Heart right ventricle (tissue), 16 donors: ENCODE measurements at regions not wholly inside any gene's neighbourhood (a gene's known extent, or its start where the extent isn't known, plus 50 kb on each side); places are given as distances from the start of the nearest gene placed in this dataset.

Experiments used
- ATAC-seq, 8 donors: fragments of 200-7000 bp; cut with Tn5 transposase; one replicate each; pipeline ENCODE4 v1.9.1; 2020; ENCODE audit warnings: mild to moderate bottlenecking in 8 of 8, moderate library complexity in 8 of 8, moderate number of reproducible peaks in 1 of 8
- DNase-seq, 2 donors: peaks; one replicate each; pipeline ENCODE4 v3.0.0-alpha.2; 2020
- H3K27ac ChIP-seq, 10 donors: fragments of 200-600 bp; sonication (generic) in 2 of 10; one replicate each; pipeline versions ENCODE4 v1.5.0 to v1.8.0; 2020 to 2022; ENCODE audit warnings: mild to moderate bottlenecking in 3 of 10
- H3K27me3 ChIP-seq, 7 donors: fragments of 200-600 bp; one replicate each; pipeline ENCODE4 v1.8.0; 2021 to 2022; ENCODE audit warnings: mild to moderate bottlenecking in 2 of 7
- H3K36me3 ChIP-seq, 9 donors: fragments of 200-600 bp; sonication (generic) in 1 of 9; one replicate each; pipeline versions ENCODE4 v1.5.0 to v1.8.0; 2020 to 2022; ENCODE audit warnings: mild to moderate bottlenecking in 2 of 9
- H3K4me1 ChIP-seq, 9 donors: fragments of 200-600 bp; sonication (generic) in 1 of 9; one replicate each; pipeline versions ENCODE4 v1.5.0 to v1.8.0; 2020 to 2022; ENCODE audit warnings: mild to moderate bottlenecking in 4 of 9
- H3K4me3 ChIP-seq, 10 donors: fragments of 200-600 bp; sonication (generic) in 2 of 10; one replicate each; pipeline versions ENCODE4 v1.5.0 to v1.8.0; 2020 to 2022; ENCODE audit warnings: mild to moderate bottlenecking in 7 of 10, moderate library complexity in 2 of 10
- H3K9me3 ChIP-seq, 11 donors: fragments of 200-600 bp in 10 of 11; sonication (generic) in 2 of 11; one replicate each; pipeline versions ENCODE4 v1.5.0 to v1.8.0; 2013 to 2022; ENCODE audit warnings: mild to moderate bottlenecking in 2 of 11, control low read depth in 1 of 11, moderate library complexity in 1 of 11
- WGBS, 2 donors: extraction: QIAGEN DNeasy Blood & Tissue Kit; methylation state at CpG; one replicate each; pipeline ENCODE4 v1.1.7; 2013; ENCODE audit warnings: inconsistent platforms in 1 of 2; 5-methylcytosine and 5-hydroxymethylcytosine counted together
- intact Hi-C, 10 donors: fragments of 100-400 bp; cut with DNase I; formaldehyde crosslinking; loops; one replicate each; pipeline versions ENCODE4 v1.11.1 to v1.14.2; 2022
- TF ChIP-seq, protein P1 (sequence below), 9 donors: fragments of 200-600 bp; sonication (generic) in 2 of 9; IDR thresholded peaks; one replicate each; pipeline versions ENCODE4 v1.5.0 to v1.8.0; 2021 to 2022; ENCODE audit warnings: antibody characterized with exemption in 9 of 9, mild to moderate bottlenecking in 5 of 9, moderate library complexity in 1 of 9
- donor health status: Arrhythmogenic right ventricular cardiomyopathy.
- donor health status: ischemic (EF 13 %, LVEDD 7.1; RV severe dilation, severe dysfunction).
- donor health status: healthy with polysubstance abuse.
- donor health status: DM: no; HTN: yes; CAD: no.
- donor health status: DM: no; HTN: no; CAD: no.
- donor health status: ischemic (EF 25% LVEDD 6.9; RV normal size, moderate dysfunction).
- donor health status: ischemic (EF 25% LVEDD 5.7; RV mildly dilated, moderate dysfunction).
- donor health status: healthy.
- donor health status: DM: yes; HTN: yes; CAD: no.
- donor health status: Ischemic cardiomyopathy.
- donor health status: ischemic (EF 35%, LVEDD 5.7; RV mildly dilated, moderate dysfunction).
- donor health status: nonischemic (EF 11% LVEDD 7.7; RV severe dilation, severe dysfunction).
- donor health status: DM: yes; HTN: yes; CAD: no.
- donor health status: PGD.
- donor health status: ischemic (EF 29% LVEDD 5.4; RV normal size, mild dysfunction).
- donor health status: nonischemic (EF 23%, LVEDD 6.1; RV moderate dilation, normal function).

- Histone ChIP-seq H3K9me3 (no peaks in the 10 kb centered on the region), H3K27ac (no peak overlapping the region), H3K36me3 (no peaks in the 10 kb centered on the region), H3K27me3 (no peaks in the 10 kb centered on the region), H3K4me1 (no peaks in the 10 kb centered on the region), H3K4me3 (no peak overlapping the region)
- no peak for ATAC-seq
- 60% methylated on average over 7 of the region's 7 CpGs for WGBS, 2 donors
- no peak for DNase-seq
- intact Hi-C loops, result no loop called here
- TF ChIP-seq, protein P1, sequence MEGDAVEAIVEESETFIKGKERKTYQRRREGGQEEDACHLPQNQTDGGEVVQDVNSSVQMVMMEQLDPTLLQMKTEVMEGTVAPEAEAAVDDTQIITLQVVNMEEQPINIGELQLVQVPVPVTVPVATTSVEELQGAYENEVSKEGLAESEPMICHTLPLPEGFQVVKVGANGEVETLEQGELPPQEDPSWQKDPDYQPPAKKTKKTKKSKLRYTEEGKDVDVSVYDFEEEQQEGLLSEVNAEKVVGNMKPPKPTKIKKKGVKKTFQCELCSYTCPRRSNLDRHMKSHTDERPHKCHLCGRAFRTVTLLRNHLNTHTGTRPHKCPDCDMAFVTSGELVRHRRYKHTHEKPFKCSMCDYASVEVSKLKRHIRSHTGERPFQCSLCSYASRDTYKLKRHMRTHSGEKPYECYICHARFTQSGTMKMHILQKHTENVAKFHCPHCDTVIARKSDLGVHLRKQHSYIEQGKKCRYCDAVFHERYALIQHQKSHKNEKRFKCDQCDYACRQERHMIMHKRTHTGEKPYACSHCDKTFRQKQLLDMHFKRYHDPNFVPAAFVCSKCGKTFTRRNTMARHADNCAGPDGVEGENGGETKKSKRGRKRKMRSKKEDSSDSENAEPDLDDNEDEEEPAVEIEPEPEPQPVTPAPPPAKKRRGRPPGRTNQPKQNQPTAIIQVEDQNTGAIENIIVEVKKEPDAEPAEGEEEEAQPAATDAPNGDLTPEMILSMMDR (IDR thresholded peaks at IDR 0.05), result no peak
Measured at GRCh38 chr11:83403691-83404389, 117.7 kb upstream of the CCDC90B start.

DNA sequence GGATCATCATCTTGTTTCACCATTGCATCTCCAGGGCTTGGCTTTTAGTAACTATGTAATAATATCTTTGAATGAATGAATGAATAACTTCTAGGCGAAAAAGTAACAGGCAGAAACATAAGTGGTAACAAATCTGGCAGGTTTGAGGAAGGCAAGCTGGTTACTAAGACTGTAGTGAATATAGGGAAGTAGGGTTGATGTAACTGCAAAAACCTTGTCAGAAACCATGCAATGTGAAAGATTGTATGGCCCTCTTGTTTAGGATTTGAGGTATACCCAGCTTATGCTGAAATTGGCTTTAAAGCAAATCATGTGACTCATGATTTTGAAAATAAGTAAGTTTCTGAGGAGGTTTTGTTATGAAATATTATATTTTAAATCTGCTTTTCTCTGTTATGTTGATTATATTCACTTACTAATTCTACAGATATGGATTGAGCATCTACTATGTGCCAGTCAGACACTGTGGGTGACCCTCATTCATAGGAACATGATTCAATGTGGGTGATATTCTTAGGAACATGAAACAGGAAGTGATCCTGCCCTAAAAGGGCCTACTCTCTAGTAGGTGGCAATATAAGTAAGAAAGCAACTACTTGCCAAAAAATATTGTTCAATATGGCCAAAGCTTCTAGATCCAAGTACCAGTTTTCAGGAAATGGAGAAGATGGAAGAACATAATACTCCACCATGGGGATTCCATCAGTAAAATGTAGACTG lies 115.5 kb upstream of the CCDC90B start:
- ATAC-seq, result no peak
- WGBS, 2 donors, result 67 to 82% methylated on average over 1 of the region's 1 CpG
- Histone ChIP-seq H3K27me3 (no peaks in the 10 kb centered on the region), H3K4me1 (no peaks in the 10 kb centered on the region), H3K36me3 (no peaks in the 10 kb centered on the region), H3K9me3 (no peaks in the 10 kb centered on the region), H3K4me3 (no peak overlapping the region), H3K27ac (no peak overlapping the region)
- intact Hi-C loops, result no loop called here
- DNase-seq, result no peak
- TF ChIP-seq, protein P1 (IDR thresholded peaks at IDR 0.05), result no peak

GRCh38 chr11:83394331-83394730 lies 108.2 kb upstream of the CCDC90B start:
- intact Hi-C loops, result no loop called here
- WGBS, 2 donors, result 73 to 83% methylated on average over 1 of the region's 1 CpG
- Histone ChIP-seq H3K4me3 (no peak overlapping the region), H3K36me3 (no peaks in the 10 kb centered on the region), H3K4me1 (no peaks in the 10 kb centered on the region), H3K9me3 (peaks cover 0 to 10% (median 0%) of the 10 kb centered on the region in 11 donors), H3K27ac (no peak overlapping the region), H3K27me3 (no peaks in the 10 kb centered on the region)
- TF ChIP-seq, protein P1 (IDR thresholded peaks at IDR 0.05), result no peak
- DNase-seq, result no peak
- ATAC-seq, result no peak

DNA sequence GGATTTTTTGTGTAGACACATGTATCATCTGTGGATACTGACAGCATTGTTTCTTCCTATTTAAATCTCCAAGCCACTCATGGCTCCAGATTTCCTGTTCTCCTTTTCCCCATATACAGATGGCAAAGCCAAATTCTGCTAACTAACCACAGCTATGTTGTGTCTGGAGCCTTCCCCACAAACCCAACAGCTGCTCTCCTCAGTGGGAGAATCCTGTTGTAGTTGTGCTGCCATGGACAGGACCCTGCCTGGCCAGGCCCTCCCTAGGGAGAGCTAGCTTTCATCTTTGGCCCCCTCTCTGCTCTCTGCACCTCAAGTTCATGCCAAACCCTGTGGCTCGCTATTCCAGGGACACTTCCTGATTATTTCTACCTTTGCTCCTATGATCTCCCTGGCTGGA lies 106.4 kb upstream of the CCDC90B start:
- WGBS, 2 donors, result 77% methylated on average over 1 of the region's 1 CpG
- no peak for DNase-seq
- no peak overlapping the region for H3K27ac ChIP-seq
- ATAC-seq, result no peak
- H3K27me3 ChIP-seq, result no peaks in the 10 kb centered on the region
- intact Hi-C loops, result no loop called here
- H3K4me1 ChIP-seq, result no peaks in the 10 kb centered on the region
- H3K9me3 ChIP-seq, result peaks cover 0 to 12% (median 2%) of the 10 kb centered on the region in 11 donors
- TF ChIP-seq, protein P1 (IDR thresholded peaks at IDR 0.05), result no peak
- H3K36me3 ChIP-seq, result no peaks in the 10 kb centered on the region
- no peak overlapping the region for H3K4me3 ChIP-seq
